ENCODE measurements at regions not wholly inside any gene's neighbourhood (a gene's known extent, or its start where the extent isn't known, plus 50 kb on each side); places are given as distances from the start of the nearest gene placed in this dataset.

GRCh38 chr19:28372576-28373247 is 840.2 kb downstream of the UQCRFS1 start:
- H3K9me3 Mint-ChIP-seq: no peaks in the 10 kb centered on the region
- no peaks in the 10 kb centered on the region for H3K4me1 Mint-ChIP-seq
- H3K4me3 Mint-ChIP-seq: no peak overlapping the region
- H3K27ac Mint-ChIP-seq (ENCODE audit: unreplicated experiment): no peak overlapping the region
- no peak for TF ChIP-seq CTCF (conservative IDR thresholded peaks at IDR 0.05)
- DNase-seq (ENCODE audit: low read depth, low spot score): no peak
- no peaks in the 10 kb centered on the region for H3K36me3 Mint-ChIP-seq (ENCODE audit: low read depth)
- H3K27me3 Mint-ChIP-seq (ENCODE audit: low read depth): peaks cover 22% of the 10 kb centered on the region

- no peak overlapping the region for H3K4me3 Mint-ChIP-seq
- TF ChIP-seq CTCF (conservative IDR thresholded peaks at IDR 0.05): no peak
- H3K36me3 Mint-ChIP-seq (ENCODE audit: low read depth): no peaks in the 10 kb centered on the region
- H3K4me1 Mint-ChIP-seq: peaks cover 4% of the 10 kb centered on the region
- peaks cover 5% of the 10 kb centered on the region for H3K27me3 Mint-ChIP-seq (ENCODE audit: low read depth)
- H3K27ac Mint-ChIP-seq (ENCODE audit: unreplicated experiment): no peak overlapping the region
- DNase-seq (ENCODE audit: low read depth, low spot score): no peak
- no peaks in the 10 kb centered on the region for H3K9me3 Mint-ChIP-seq
These were observed 845.8 kb downstream of the UQCRFS1 start for GRCh38 chr19:28367146-28367545.

- H3K4me3 Mint-ChIP-seq: no peak overlapping the region
- H3K27ac Mint-ChIP-seq (ENCODE audit: unreplicated experiment): no peak overlapping the region
- DNase-seq (ENCODE audit: low read depth, low spot score): no peak
- peaks cover 5% of the 10 kb centered on the region for H3K27me3 Mint-ChIP-seq (ENCODE audit: low read depth)
- no peak for TF ChIP-seq CTCF (conservative IDR thresholded peaks at IDR 0.05)
- no peaks in the 10 kb centered on the region for H3K9me3 Mint-ChIP-seq
- H3K4me1 Mint-ChIP-seq: peaks cover 4% of the 10 kb centered on the region
- no peaks in the 10 kb centered on the region for H3K36me3 Mint-ChIP-seq (ENCODE audit: low read depth)
These were observed 849.7 kb downstream of the UQCRFS1 start for GRCh38 chr19:28363254-28363653.

GRCh38 chr19:28359431-28360414 is 853.2 kb downstream of the UQCRFS1 start:
- Mint-ChIP-seq H3K27ac (ENCODE audit: unreplicated experiment) (no peak overlapping the region), H3K9me3 (peaks cover 6% of the 10 kb centered on the region), H3K4me3 (no peak overlapping the region), H3K4me1 (no peaks in the 10 kb centered on the region), H3K27me3 (ENCODE audit: low read depth) (no peaks in the 10 kb centered on the region), H3K36me3 (ENCODE audit: low read depth) (no peaks in the 10 kb centered on the region)
- no peak for DNase-seq (ENCODE audit: low read depth, low spot score)
- no peak for TF ChIP-seq CTCF (conservative IDR thresholded peaks at IDR 0.05)

- DNase-seq (ENCODE audit: low read depth, low spot score): no peak
- no peaks in the 10 kb centered on the region for H3K27me3 Mint-ChIP-seq (ENCODE audit: low read depth)
These were observed 854.3 kb downstream of the UQCRFS1 start for GRCh38 chr19:28358633-28359032.

More at GRCh38 chr19:28358633-28359032, 854.3 kb downstream of the UQCRFS1 start:
- Mint-ChIP-seq H3K36me3 (ENCODE audit: low read depth) (no peaks in the 10 kb centered on the region), H3K27ac (ENCODE audit: unreplicated experiment) (no peak overlapping the region), H3K4me3 (no peak overlapping the region), H3K4me1 (no peaks in the 10 kb centered on the region), H3K9me3 (peaks cover 6% of the 10 kb centered on the region)
- TF ChIP-seq CTCF (conservative IDR thresholded peaks at IDR 0.05): no peak
